Dermis blood vessel endothelial cell (primary cell): ENCODE measurements at regions not wholly inside any gene's neighbourhood (a gene's known extent, or its start where the extent isn't known, plus 50 kb on each side); places are given as distances from the start of the nearest gene placed in this dataset.

ENCODE experiments used
- DNase-seq: peaks from one replicate; pipeline ENCODE4 v3.0.0; 2010

GRCh38 chr18:66833646-66834045, 229.8 kb upstream of the CDH19 start:
- DNase-seq = no peak

- DNase-seq = peak; percentile 1
Measured at GRCh38 chr18:66826211-66826610, 222.3 kb upstream of the CDH19 start.

DNA sequence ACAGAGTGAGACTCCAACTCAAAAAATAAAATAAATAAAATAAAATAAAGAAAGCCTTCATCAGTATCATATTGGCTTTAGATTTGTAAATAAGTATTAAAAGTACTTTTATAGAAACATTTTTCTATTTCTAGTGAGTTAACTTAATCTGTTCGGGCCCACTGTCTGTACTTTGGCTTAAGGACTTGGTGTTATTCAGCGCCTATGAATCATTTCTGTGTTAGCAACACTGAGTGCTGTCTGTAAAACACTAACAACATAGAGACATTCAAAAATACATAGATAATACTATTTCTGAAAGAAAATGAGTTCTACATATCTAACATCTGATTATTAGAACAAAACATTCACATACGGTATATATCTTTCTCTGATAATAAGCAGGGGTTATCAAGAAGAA, 221.5 kb upstream of the CDH19 start:
- DNase-seq = no peak

DNA sequence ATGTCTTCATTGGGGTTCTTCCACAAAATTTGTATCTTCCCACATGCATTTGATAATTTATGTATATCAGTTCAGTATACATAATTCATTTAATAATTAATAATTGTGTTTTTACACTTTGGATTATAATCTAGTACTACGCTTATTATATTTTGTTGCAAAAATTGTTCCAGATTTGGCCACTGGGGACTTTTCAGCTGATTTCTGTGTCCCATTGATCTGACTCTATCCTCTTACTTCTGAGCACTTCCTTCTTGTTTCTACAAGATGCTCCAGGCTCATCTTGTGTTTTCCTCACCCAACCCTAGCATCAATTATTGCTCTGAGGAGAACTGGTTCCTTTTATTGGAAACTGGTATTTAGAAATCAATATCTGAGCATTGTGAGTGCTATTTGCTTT, 215.3 kb upstream of the CDH19 start:
- no peak for DNase-seq

- DNase-seq = no peak
Measured at GRCh38 chr18:66813138-66813537, 209.2 kb upstream of the CDH19 start.

DNA sequence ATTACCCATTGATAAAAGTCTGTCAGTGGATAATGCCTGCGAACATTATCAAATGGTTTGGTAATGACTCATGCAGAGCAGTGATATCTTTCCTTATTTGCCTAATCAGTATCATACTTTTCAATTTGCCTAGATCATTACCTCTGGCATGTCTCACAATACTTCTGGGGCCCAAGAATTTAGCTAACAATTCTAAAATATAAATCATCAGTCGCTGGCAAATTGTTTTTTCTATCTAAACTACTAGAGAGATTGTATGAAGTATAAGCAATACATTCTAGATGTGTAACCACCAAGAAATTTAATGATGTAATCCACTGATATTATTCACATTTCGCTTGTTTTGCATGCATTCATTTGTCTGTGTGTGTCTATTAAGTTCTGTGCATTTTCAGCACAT, 191.2 kb upstream of the CDH19 start:
- no peak for DNase-seq

DNA sequence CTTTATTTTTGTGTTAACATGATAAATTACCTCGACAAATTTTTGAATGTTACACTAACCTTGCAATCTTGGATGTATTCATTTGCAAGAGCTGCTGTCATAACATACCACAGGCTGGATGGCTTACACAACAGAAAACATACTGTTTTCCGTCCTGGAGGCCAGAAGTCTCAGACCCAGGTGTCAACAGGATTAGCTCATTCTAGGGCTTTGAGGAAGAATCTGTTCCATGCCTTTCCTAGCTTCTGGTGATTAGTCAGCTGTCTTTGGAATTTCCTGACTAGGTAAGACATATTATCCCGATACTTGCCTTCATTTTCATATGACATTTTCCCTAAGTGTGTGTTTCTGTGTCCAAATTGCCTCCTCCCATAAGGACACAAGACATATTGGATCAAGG, 188.6 kb upstream of the CDH19 start:
- DNase-seq = peak; percentile 8

DNA sequence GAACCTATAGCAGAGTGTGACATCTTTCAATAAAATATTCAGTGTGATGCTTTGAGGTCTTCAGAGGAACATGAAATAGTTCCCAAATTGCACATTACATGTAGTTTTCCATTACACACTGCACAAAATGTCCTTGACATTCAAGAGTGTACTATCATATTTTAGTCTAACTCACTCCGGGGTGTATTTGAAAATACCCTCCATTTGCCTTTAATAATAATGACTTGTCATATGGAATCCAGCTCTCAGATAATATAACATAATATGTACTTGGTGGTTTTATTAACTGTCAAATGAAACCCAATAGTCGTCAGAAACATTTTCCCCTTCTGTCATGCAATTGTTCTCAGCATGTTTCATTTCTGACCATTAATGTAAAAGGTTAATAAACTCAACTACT, 176.7 kb upstream of the CDH19 start:
- DNase-seq = no peak

- DNase-seq = no peak
Measured at GRCh38 chr18:66778048-66778447, 174.2 kb upstream of the CDH19 start.

DNA sequence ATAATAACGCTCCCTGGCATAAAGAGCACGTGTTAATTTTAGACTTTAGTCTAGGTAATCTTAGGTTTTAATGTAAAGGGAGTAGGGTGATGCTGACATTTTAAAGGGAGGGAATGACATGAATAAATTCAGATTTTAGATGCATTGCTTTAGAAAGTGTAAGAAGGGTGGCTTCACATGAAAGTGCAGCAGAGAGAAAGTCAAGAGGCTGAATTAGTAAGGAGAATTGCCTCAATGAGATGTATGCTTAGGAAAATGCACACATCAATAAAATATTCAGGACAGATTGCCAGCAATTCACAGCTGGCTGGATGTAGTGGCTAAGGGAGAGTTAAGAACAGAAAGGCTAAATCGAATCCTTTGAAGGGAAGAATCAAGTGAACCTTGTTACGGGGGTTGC, 165.5 kb upstream of the CDH19 start:
- no peak for DNase-seq

DNA sequence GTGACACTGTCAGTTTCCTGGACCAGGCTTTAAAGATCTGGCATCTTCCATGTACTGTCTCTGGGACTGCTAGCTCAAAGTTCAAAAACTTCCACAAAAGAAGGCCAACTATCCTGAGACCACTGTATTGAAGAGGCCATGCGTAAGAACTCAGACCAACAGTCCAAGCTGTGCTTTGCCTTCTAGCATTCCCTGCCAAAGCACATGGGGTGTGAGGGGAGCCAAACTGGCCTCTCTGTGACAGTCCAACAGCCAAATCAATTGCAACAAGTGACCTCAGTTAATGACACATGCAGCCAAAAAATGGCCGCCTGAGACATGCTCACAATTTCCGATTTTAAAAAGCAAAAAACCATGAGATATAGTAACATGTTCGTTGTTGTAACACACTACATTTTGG, 160.3 kb upstream of the CDH19 start:
- no peak for DNase-seq

- no peak for DNase-seq
Measured at GRCh38 chr18:66761166-66761565, 157.3 kb upstream of the CDH19 start.

GRCh38 chr18:66760559-66760958, 156.7 kb upstream of the CDH19 start:
- no peak for DNase-seq

GRCh38 chr18:66759050-66759828, 155.3 kb upstream of the CDH19 start:
- no peak for DNase-seq

DNA sequence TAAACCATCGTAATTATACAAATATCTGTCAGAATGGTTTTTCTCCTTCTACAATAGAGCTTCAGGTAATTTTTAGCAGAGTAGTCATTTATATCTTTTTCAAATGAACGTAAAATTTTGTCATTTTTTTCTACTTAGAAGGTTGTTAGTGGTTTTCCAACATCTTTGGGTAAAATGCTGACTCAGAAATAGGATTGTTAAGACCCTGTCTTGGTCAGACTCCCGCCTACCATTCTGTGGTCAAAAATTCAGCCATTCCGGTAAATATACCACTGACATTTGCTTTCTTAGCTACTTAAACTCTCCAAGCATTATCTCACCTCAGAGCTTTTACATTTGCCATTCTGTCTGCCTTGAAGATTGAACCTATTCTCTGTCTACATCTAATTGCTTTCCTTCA, 154.1 kb upstream of the CDH19 start:
- no peak for DNase-seq

- DNase-seq = no peak
Measured at GRCh38 chr18:66754335-66754734, 150.4 kb upstream of the CDH19 start.

GRCh38 chr18:66752733-66753132, 148.8 kb upstream of the CDH19 start:
- no peak for DNase-seq

DNA sequence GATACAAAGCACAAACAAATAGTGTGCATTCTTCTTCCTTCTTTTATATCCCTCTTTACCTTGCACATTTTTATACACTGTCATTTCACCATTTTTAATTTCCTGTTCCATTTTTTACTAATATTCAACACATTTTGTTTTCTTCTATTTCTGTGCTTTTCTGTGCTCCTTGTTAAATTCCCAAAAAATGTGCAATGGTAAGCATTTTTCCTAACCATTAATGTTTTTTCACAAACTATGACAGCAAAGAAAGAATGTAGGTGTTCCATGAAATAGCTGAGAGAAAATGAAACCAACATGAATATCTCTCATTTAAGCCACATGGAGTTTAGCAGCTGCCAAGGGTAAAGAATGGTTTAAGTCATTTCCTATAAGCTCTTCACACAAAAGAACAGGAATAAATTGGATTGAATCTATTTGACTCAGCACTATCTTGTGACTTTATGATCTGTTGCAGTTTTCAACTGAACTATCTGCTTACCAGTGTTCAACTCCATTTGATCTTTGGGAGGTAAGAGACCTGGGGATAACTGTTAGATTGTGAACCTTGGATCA, 145.7 kb upstream of the CDH19 start:
- DNase-seq = peak; percentile 0

GRCh38 chr18:66749030-66749429, 145.1 kb upstream of the CDH19 start:
- DNase-seq = peak; percentile 0

DNA sequence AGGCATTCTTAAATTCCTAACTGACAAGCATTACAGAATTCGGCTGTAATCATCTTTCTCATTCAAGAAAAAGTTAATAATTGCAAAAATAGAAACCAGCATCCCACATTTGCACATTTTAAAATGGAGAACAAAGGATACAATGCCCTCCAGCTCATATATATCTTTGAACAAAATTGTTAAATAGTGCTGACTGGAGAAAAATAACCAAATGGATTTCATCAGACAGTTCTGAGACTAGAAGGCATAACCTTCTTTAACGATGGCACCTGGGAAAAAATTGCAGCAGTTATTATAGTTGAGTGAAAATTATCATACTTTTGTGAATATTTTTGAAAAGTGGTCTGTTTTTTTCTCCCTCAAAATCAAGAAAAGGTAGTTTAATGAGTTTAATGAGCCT, 138.9 kb upstream of the CDH19 start:
- no peak for DNase-seq

DNA sequence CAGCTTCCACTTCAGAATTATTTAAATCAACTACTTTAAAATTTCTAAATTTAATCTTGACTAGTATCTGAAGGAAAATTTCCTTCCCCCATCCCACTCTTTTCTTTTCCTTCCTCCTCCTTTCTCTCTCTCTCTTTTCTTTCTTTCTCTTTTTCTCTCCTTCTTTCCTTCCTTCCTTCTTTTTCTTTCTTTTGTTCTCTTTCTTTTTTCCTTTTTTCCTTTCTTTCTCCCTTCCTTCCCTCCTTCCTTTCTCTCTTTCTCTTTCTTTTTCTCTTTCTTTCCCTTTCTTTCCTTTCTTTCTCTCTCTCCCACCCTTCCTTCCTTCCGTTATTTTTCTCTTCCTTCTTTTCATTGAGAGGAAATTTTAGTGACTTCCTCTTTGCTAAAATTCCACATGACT, 132.0 kb upstream of the CDH19 start:
- no peak for DNase-seq

GRCh38 chr18:66734451-66734850, 130.6 kb upstream of the CDH19 start:
- no peak for DNase-seq

- no peak for DNase-seq
Measured at GRCh38 chr18:66731890-66732289, 128.0 kb upstream of the CDH19 start.

GRCh38 chr18:66729442-66730239, 125.8 kb upstream of the CDH19 start:
- no peak for DNase-seq
